Breast epithelium (tissue), 3 donors: ENCODE measurements at regions not wholly inside any gene's neighbourhood (a gene's known extent, or its start where the extent isn't known, plus 50 kb on each side); places are given as distances from the start of the nearest gene placed in this dataset.

Source experiments
- CTCF ChIP-seq, 3 donors: fragments of 450-650 bp; IDR thresholded peaks; one replicate each; pipeline ENCODE4 v1.5.1; 2016 to 2017; ENCODE audit warnings: antibody characterized with exemption in 3 of 3, mild to moderate bottlenecking in 3 of 3, moderate library complexity in 3 of 3
- POLR2A ChIP-seq: fragments of 450-650 bp; IDR thresholded peaks from one replicate; pipeline ENCODE4 v1.6.1; 2016; ENCODE audit warnings: antibody characterized with exemption, mild to moderate bottlenecking, moderate library complexity
- POLR2AphosphoS5 ChIP-seq, 3 donors: sonication (generic); formaldehyde crosslinking; IDR thresholded peaks; one replicate each; pipeline ENCODE4 v1.6.1; 2017; ENCODE audit warnings: antibody characterized with exemption in 3 of 3

GRCh38 chr15:47443839-47444238, 273.5 kb upstream of the SEMA6D start:
- TF ChIP-seq CTCF (IDR thresholded peaks at IDR 0.05): no peak
- TF ChIP-seq POLR2A: no peak
- TF ChIP-seq POLR2AphosphoS5 (IDR thresholded peaks at IDR 0.05): no peak
